GM12878 (cell line): ENCODE measurements at regions not wholly inside any gene's neighbourhood (a gene's known extent, or its start where the extent isn't known, plus 50 kb on each side); places are given as distances from the start of the nearest gene placed in this dataset.

Source experiments
- ATAC-seq: fragments of 200-7000 bp; cut with Tn5 transposase; 3 replicates; pipeline ENCODE4 v1.9.1; 2020; ENCODE audit warnings: mild to moderate bottlenecking, moderate library complexity
- BruUV-seq: library from RNA; stranded (reverse); fragments of 400-500 nt; replicated peaks from 2 replicates; lab custom pipeline; 2021; lab: Mats Ljungman, UMichigan
- CTCF ChIA-PET: fragments of 300-600 bp; sonication (Branson Sonifier 250); formaldehyde crosslinking; extraction: SDS; loops from one replicate; lab custom pipeline; 2021; ENCODE audit warnings: inconsistent platforms; lab: Yijun Ruan, JAX
- POLR2A ChIA-PET: fragments of 350-600 bp; formaldehyde crosslinking; extraction: SDS; loops from one replicate; lab custom pipeline; 2021; ENCODE audit warnings: inconsistent platforms; lab: Charles Lee
- RAD21 ChIA-PET: fragments of 300-600 bp; sonication (Branson Sonifier 250); formaldehyde crosslinking; loops from one replicate; lab custom pipeline; 2023; ENCODE audit warnings: antibody characterized with exemption; ENCODE audit not compliant: unreplicated experiment; lab: Charles Lee
- SMC1A ChIA-PET: fragments of 300-600 bp; sonication (Branson Sonifier 250); formaldehyde crosslinking; loops from one replicate; lab custom pipeline; 2023; ENCODE audit not compliant: unreplicated experiment, uncharacterized antibody; lab: Charles Lee
- DNase-seq: peaks from one replicate; pipeline ENCODE4 v3.0.0-alpha.2; 2011; ENCODE audit warnings: low read depth, low spot score
- FAIRE-seq: peaks from 3 replicates; lab custom pipeline; 2011; peaks lifted over from hg19 to GRCh38; lab: Jason Lieb, UNC
- H2AFZ ChIP-seq: 2 replicates; pipeline ENCODE4 v1.6.0; 2011; ENCODE audit warnings: low read depth, low read length, control low read depth; ENCODE audit not compliant: control insufficient read depth
- H3K27ac ChIP-seq: 2 replicates; pipeline ENCODE4 v1.5.1; 2011; ENCODE audit warnings: control low read depth; ENCODE audit not compliant: control insufficient read depth, insufficient read depth
- H3K27me3 ChIP-seq, 2 experiments: replicated peaks in 1 of 2; 2 replicates each; pipeline versions ENCODE4 v1.6.0 to v1.6.1; 2011; ENCODE audit warnings: low read length in 1 of 2; ENCODE audit not compliant: control insufficient read depth in 2 of 2, insufficient read depth in 2 of 2
- H3K36me3 ChIP-seq, 2 experiments: 2 replicates each; pipeline ENCODE4 v1.5.1; 2011; ENCODE audit warnings: low read length in 1 of 2; ENCODE audit not compliant: control insufficient read depth in 2 of 2, insufficient read depth in 2 of 2
- H3K4me1 ChIP-seq: 2 replicates; pipeline ENCODE4 v1.6.1; 2011; ENCODE audit warnings: mild to moderate bottlenecking, low read length, moderate library complexity, mixed read lengths; ENCODE audit not compliant: control insufficient read depth, insufficient read depth
- H3K4me2 ChIP-seq: 2 replicates; pipeline ENCODE4 v1.6.0; 2011; ENCODE audit warnings: control low read depth; ENCODE audit not compliant: control insufficient read depth, insufficient read depth
- H3K4me3 ChIP-seq: fragments of 200-600 bp; sonication (generic); 2 replicates; pipeline ENCODE4 v1.5.1; 2016
- H3K79me2 ChIP-seq: 2 replicates; pipeline ENCODE4 v1.6.0; 2011; ENCODE audit warnings: low read length; ENCODE audit not compliant: control insufficient read depth, insufficient read depth
- H3K9ac ChIP-seq: 2 replicates; pipeline ENCODE4 v1.8.0; 2011; ENCODE audit warnings: low read length, control low read depth, mixed read lengths; ENCODE audit not compliant: control insufficient read depth, insufficient read depth
- H3K9me3 ChIP-seq: replicated peaks from 3 replicates; pipeline ENCODE4 v1.5.1; 2011; ENCODE audit warnings: mild to moderate bottlenecking, low read length; ENCODE audit not compliant: control insufficient read depth, insufficient read depth
- H4K20me1 ChIP-seq: 2 replicates; pipeline ENCODE4 v1.6.0; 2011; ENCODE audit not compliant: control insufficient read depth, insufficient read depth
- CEBPB ChIP-seq, 2 experiments: fragments of 150-350 bp in 1 of 2; IDR thresholded peaks; 2 replicates each; pipeline ENCODE4 v1.6.1; 2012 to 2014; ENCODE audit warnings: low read depth in 2 of 2, low read length in 2 of 2, borderline replicate concordance in 1 of 2, inconsistent platforms in 1 of 2
- EZH2 ChIP-seq: IDR thresholded peaks from 2 replicates; pipeline ENCODE4 v1.6.1; 2012; ENCODE audit warnings: low read depth, mild to moderate bottlenecking, control low read depth, inconsistent platforms, low read length, borderline replicate concordance; ENCODE audit not compliant: control insufficient read depth
- FOS ChIP-seq: IDR thresholded peaks from 3 replicates; pipeline ENCODE4 v1.6.1; 2011; ENCODE audit warnings: borderline replicate concordance; ENCODE audit not compliant: insufficient read length; ENCODE audit errors: extremely low read depth
- IKZF2 ChIP-seq, 2 experiments: fragments of 450-650 bp; IDR thresholded peaks; 2 replicates each; pipeline ENCODE4 v1.6.1; 2017; ENCODE audit warnings: mild to moderate bottlenecking in 2 of 2, moderate library complexity in 2 of 2
- PRDM15 ChIP-seq: fragments of 450-650 bp; formaldehyde crosslinking; IDR thresholded peaks from 2 replicates; pipeline ENCODE4 v1.4.0; 2020; ENCODE audit warnings: mild to moderate bottlenecking, moderate library complexity
- RB1 ChIP-seq: fragments of 450-650 bp; formaldehyde crosslinking; IDR thresholded peaks from 2 replicates; pipeline ENCODE4 v1.6.1; 2017; ENCODE audit warnings: mild to moderate bottlenecking, borderline replicate concordance
- REST ChIP-seq: IDR thresholded peaks from 2 replicates; pipeline ENCODE4 v1.6.1; 2012; ENCODE audit warnings: mild to moderate bottlenecking, low read depth, low read length
- RFX5 ChIP-seq: IDR thresholded peaks from 2 replicates; pipeline ENCODE4 v1.6.1; 2011; ENCODE audit warnings: low read depth, low read length, improper control_type of control experiment
- SMC3 ChIP-seq: IDR thresholded peaks from 2 replicates; pipeline ENCODE4 v1.6.1; 2011; ENCODE audit warnings: low read length, improper control_type of control experiment, borderline replicate concordance
- STAT1 ChIP-seq: fragments of 450-650 bp; conservative IDR thresholded peaks from 2 replicates; pipeline ENCODE4 v1.6.1; 2014; ENCODE audit warnings: antibody characterized with exemption, mild to moderate bottlenecking
- SUZ12 ChIP-seq: fragments of 200-600 bp; sonication (generic); IDR thresholded peaks from one replicate; pipeline ENCODE4 v1.6.1; 2018; ENCODE audit warnings: antibody characterized with exemption, mild to moderate bottlenecking; ENCODE audit not compliant: unreplicated experiment
- TCF12 ChIP-seq: IDR thresholded peaks from 2 replicates; pipeline ENCODE4 v1.6.1; 2011; ENCODE audit warnings: low read depth, mild to moderate bottlenecking, low read length
- WRNIP1 ChIP-seq: IDR thresholded peaks from 2 replicates; pipeline ENCODE4 v1.6.1; 2011; ENCODE audit warnings: low read depth, low read length, improper control_type of control experiment, borderline replicate concordance
- WGBS: methylation state at CpG from one replicate; pipeline ENCODE4 v1.1.6; 2016; ENCODE audit warnings: low lambda C conversion rate; ENCODE audit not compliant: insufficient replicate concordance, insufficient coverage; ENCODE audit errors: missing lambda C conversion rate; 5-methylcytosine and 5-hydroxymethylcytosine counted together
- in situ Hi-C: fragments of 300-500 bp; cut with MboI; formaldehyde crosslinking; loops from 9 replicates; pipeline ENCODE4 v1.14.3; 2018; ENCODE audit warnings: mixed read lengths
- intact Hi-C: fragments of 100-400 bp; cut with micrococcal nuclease; formaldehyde crosslinking; loops from one replicate; pipeline ENCODE4 v1.14.2; 2022; ENCODE audit not compliant: unreplicated experiment
- TF ChIP-seq, protein P1 (sequence below): fragments of 450-650 bp; IDR thresholded peaks from 2 replicates; pipeline ENCODE4 v1.6.1; 2017; ENCODE audit warnings: mild to moderate bottlenecking, low read depth, inconsistent platforms; ENCODE audit not compliant: poor library complexity, severe bottlenecking

DNA sequence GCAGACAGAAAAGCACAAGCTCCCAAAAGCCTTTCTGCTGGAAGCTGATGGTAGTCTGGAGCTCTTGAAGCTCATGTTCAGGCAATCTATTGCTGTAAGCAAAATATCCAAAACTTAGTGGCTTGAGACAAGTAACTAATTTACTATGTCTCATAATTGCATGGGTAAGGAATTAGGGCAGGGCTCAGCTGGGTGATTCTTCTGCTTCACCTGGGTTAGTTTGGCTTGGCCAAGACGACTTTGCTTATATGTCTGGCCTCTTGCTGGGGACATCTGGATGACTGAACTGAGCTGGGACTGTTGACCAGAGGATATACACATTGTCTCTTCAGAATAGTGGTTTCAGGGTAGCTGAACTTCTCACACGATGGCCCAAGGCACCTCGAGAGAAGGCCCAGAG is 96.8 kb upstream of the WSCD1 start (continued):
- TF ChIP-seq, protein P1, sequence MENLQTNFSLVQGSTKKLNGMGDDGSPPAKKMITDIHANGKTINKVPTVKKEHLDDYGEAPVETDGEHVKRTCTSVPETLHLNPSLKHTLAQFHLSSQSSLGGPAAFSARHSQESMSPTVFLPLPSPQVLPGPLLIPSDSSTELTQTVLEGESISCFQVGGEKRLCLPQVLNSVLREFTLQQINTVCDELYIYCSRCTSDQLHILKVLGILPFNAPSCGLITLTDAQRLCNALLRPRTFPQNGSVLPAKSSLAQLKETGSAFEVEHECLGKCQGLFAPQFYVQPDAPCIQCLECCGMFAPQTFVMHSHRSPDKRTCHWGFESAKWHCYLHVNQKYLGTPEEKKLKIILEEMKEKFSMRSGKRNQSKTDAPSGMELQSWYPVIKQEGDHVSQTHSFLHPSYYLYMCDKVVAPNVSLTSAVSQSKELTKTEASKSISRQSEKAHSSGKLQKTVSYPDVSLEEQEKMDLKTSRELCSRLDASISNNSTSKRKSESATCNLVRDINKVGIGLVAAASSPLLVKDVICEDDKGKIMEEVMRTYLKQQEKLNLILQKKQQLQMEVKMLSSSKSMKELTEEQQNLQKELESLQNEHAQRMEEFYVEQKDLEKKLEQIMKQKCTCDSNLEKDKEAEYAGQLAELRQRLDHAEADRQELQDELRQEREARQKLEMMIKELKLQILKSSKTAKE: no peak

GRCh38 chr17:5975661-5976060 is 94.5 kb upstream of the WSCD1 start:
- H4K20me1 ChIP-seq: no peaks in the 10 kb centered on the region
- SMC1A ChIA-PET: no interaction called here
- no peak overlapping the region for H3K9ac ChIP-seq
- WGBS: 4% methylated on average over 3 of the region's 3 CpGs
- H3K4me1 ChIP-seq: no peaks in the 10 kb centered on the region
- CTCF ChIA-PET: no interaction called here
- POLR2A ChIA-PET: no interaction called here
- ATAC-seq (no peak), FAIRE-seq (no peak), DNase-seq (no peak)
- H3K27me3 ChIP-seq: no peaks in the 10 kb centered on the region
- H3K27ac ChIP-seq: no peak overlapping the region
- no peak overlapping the region for H3K4me2 ChIP-seq
- H3K9me3 ChIP-seq: no peaks in the 10 kb centered on the region; the same call in 2 of the 3 replicates
- no peak overlapping the region for H2AFZ ChIP-seq
- in situ Hi-C loops: no loop called here
- no peaks in the 10 kb centered on the region for H3K36me3 ChIP-seq
- H3K4me3 ChIP-seq: no peak overlapping the region
- no peaks in the 10 kb centered on the region for H3K79me2 ChIP-seq
- RAD21 ChIA-PET: no interaction called here
- BruUV-seq: no TSS peak
- intact Hi-C loops: no loop called here
- TF ChIP-seq PRDM15 (CRISPR knock-in tag) (no peak), RB1 (no peak), IKZF2 (IDR thresholded peaks at IDR 0.05) (no peak), TCF12 (no peak), RFX5 (no peak), STAT1 (no peak), REST (no peak), CEBPB (IDR thresholded peaks at IDR 0.05; ENCODE audit: borderline replicate concordance in 1 of 2, low read depth in 2 of 2, low read length in 2 of 2) (no peak), EZH2 (no peak), FOS (no peak), WRNIP1 (no peak), SUZ12 (no peak), SMC3 (no peak)
